ENCODE measurements at regions not wholly inside any gene's neighbourhood (a gene's known extent, or its start where the extent isn't known, plus 50 kb on each side); places are given as distances from the start of the nearest gene placed in this dataset.
A peak's percentile ranks its signal among the peaks of the same experiment; 100 is the strongest.

GRCh38 chr18:51653507-51654213 is 456.2 kb upstream of the MEX3C start (continued):
- TF ChIP-seq ATF3 (IDR thresholded peaks at IDR 0.05) (no peak), ATF3 (CRISPR knock-in tag; conservative IDR thresholded peaks at IDR 0.05) (no peak), FOXA3 (CRISPR knock-in tag; conservative IDR thresholded peaks at IDR 0.05 in 1 of 2, IDR thresholded peaks at IDR 0.05 in 1 of 2) (no peak), ZNF354B (CRISPR knock-in tag; IDR thresholded peaks at IDR 0.05) (no peak), ELF2 (CRISPR knock-in tag; IDR thresholded peaks at IDR 0.05) (no peak), MCM2 (IDR thresholded peaks at IDR 0.05; ENCODE audit: low read depth) (no peak), DACH1 (IDR thresholded peaks at IDR 0.05; ENCODE audit: partially characterized antibody) (peak; percentile 97), ZNF449 (CRISPR knock-in tag; IDR thresholded peaks at IDR 0.05) (no peak), EWSR1 (IDR thresholded peaks at IDR 0.05; ENCODE audit: borderline replicate concordance, low read depth, partially characterized antibody) (no peak), VEZF1 (CRISPR knock-in tag; IDR thresholded peaks at IDR 0.05) (no peak), RBM25 (IDR thresholded peaks at IDR 0.05; ENCODE audit: low read depth, low read length, severe bottlenecking) (peak; percentile 96), BCOR (IDR thresholded peaks at IDR 0.05) (peak; percentile 37; the same call in 1 of the 2 replicates), NONO (IDR thresholded peaks at IDR 0.05; ENCODE audit: low read depth in 2 of 2, low read length in 1 of 2) (no peak), KAT2B (IDR thresholded peaks at IDR 0.05; ENCODE audit: low read depth, low read length) (no peak), ZNF224 (CRISPR knock-in tag; IDR thresholded peaks at IDR 0.05) (no peak), ZBTB26 (CRISPR knock-in tag; IDR thresholded peaks at IDR 0.05) (no peak), ZNF584 (CRISPR knock-in tag; IDR thresholded peaks at IDR 0.05; ENCODE audit: low read depth) (no peak), SETDB1 (IDR thresholded peaks at IDR 0.05; ENCODE audit: low read length) (no peak), ZFP36 (IDR thresholded peaks at IDR 0.05; ENCODE audit: low read depth, low read length, partially characterized antibody) (peak; percentile 80), RBM15 (IDR thresholded peaks at IDR 0.05; ENCODE audit: insufficient read depth, low read length) (no peak), MCM7 (IDR thresholded peaks at IDR 0.05) (peak in 1 of 2 experiments; percentile 55; a peak in 1 of 4 replicates)

Measured in K562 (cell line).